GM21619 (cell line): ENCODE measurements at regions not wholly inside any gene's neighbourhood (a gene's known extent, or its start where the extent isn't known, plus 50 kb on each side); places are given as distances from the start of the nearest gene placed in this dataset.
"Not testable (repeated sequence)": the region's sequence is repeated elsewhere in the genome, so short reads cannot be mapped to it uniquely, and the experiment has no call there.

Source experiments
- ATAC-seq: cut with Tn5 transposase; IDR thresholded peaks from one replicate; pipeline ENCODE4 v1.9.1; 2021; ENCODE audit not compliant: unreplicated experiment

GRCh38 chr1:99361406-99361805 lies 97.1 kb downstream of the PLPPR4 start:
- ATAC-seq, result no peak

GRCh38 chr1:99363531-99363930 lies 99.2 kb downstream of the PLPPR4 start:
- no peak for ATAC-seq

GRCh38 chr1:99365141-99365540 lies 100.8 kb downstream of the PLPPR4 start:
- ATAC-seq, result no peak

- ATAC-seq, result no peak
These were observed 101.3 kb downstream of the PLPPR4 start for GRCh38 chr1:99365545-99365944.

- no peak for ATAC-seq
These were observed 104.9 kb downstream of the PLPPR4 start for GRCh38 chr1:99369154-99369553.

- ATAC-seq, result no peak
These were observed 106.2 kb downstream of the PLPPR4 start for GRCh38 chr1:99370476-99370875.

- no peak for ATAC-seq
These were observed 107.1 kb downstream of the PLPPR4 start for GRCh38 chr1:99371413-99371812.

- no peak for ATAC-seq
These were observed 109.8 kb downstream of the PLPPR4 start for GRCh38 chr1:99374109-99374508.

- not testable (repeated sequence) for ATAC-seq
These were observed 110.4 kb downstream of the PLPPR4 start for GRCh38 chr1:99374693-99375092.

GRCh38 chr1:99384021-99384420 lies 119.7 kb downstream of the PLPPR4 start:
- ATAC-seq, result no peak

GRCh38 chr1:99385852-99386251 lies 121.6 kb downstream of the PLPPR4 start:
- no peak for ATAC-seq

GRCh38 chr1:99396389-99396788 lies 132.1 kb downstream of the PLPPR4 start:
- no peak for ATAC-seq

- no peak for ATAC-seq
These were observed 132.7 kb downstream of the PLPPR4 start for GRCh38 chr1:99397029-99397428.

GRCh38 chr1:99397863-99398262 lies 133.6 kb downstream of the PLPPR4 start:
- no peak for ATAC-seq

GRCh38 chr1:99401556-99401955 lies 137.3 kb downstream of the PLPPR4 start:
- not testable (repeated sequence) for ATAC-seq

GRCh38 chr1:99404399-99404798 lies 140.1 kb downstream of the PLPPR4 start:
- not testable (repeated sequence) for ATAC-seq

- not testable (repeated sequence) for ATAC-seq
These were observed 141.0 kb downstream of the PLPPR4 start for GRCh38 chr1:99405325-99405724.

- ATAC-seq, result no peak
These were observed 142.7 kb downstream of the PLPPR4 start for GRCh38 chr1:99407018-99407417.

GRCh38 chr1:99424087-99424486 lies 159.8 kb downstream of the PLPPR4 start:
- ATAC-seq, result no peak

GRCh38 chr1:99429754-99430153 lies 165.5 kb downstream of the PLPPR4 start:
- no peak for ATAC-seq

- ATAC-seq, result no peak
These were observed 174.5 kb downstream of the PLPPR4 start for GRCh38 chr1:99438656-99439230.

GRCh38 chr1:99439433-99440075 lies 175.3 kb downstream of the PLPPR4 start:
- ATAC-seq, result no peak
